Neural progenitor cell (in vitro differentiated cells): ENCODE measurements at regions not wholly inside any gene's neighbourhood (a gene's known extent, or its start where the extent isn't known, plus 50 kb on each side); places are given as distances from the start of the nearest gene placed in this dataset.
A peak's percentile ranks its signal among the peaks of the same experiment; 100 is the strongest.

Experiments
- DNase-seq: peaks from one replicate; pipeline ENCODE4 v3.0.0-alpha.2; 2016; ENCODE audit warnings: low spot score
- H2AFZ ChIP-seq: fragments of 200-600 bp; sonication (generic); replicated peaks from 2 replicates; pipeline ENCODE4 v1.6.1; 2016; ENCODE audit warnings: antibody characterized with exemption
- H3F3A ChIP-seq: fragments of 200-600 bp; sonication (generic); 2 replicates; pipeline ENCODE4 v1.6.1; 2016; ENCODE audit warnings: antibody characterized with exemption, low read depth
- H3K27ac ChIP-seq: fragments of 200-600 bp; sonication (generic); 2 replicates; pipeline ENCODE4 v1.5.1; 2016; ENCODE audit warnings: mild to moderate bottlenecking
- H3K27me3 ChIP-seq: fragments of 200-600 bp; sonication (generic); 2 replicates; pipeline ENCODE4 v1.6.1; 2016; ENCODE audit warnings: mild to moderate bottlenecking, moderate library complexity
- H3K36me3 ChIP-seq: fragments of 200-600 bp; sonication (generic); 2 replicates; pipeline ENCODE4 v1.5.1; 2016
- H3K4me1 ChIP-seq: fragments of 200-600 bp; sonication (generic); 2 replicates; pipeline ENCODE4 v1.6.1; 2016; ENCODE audit warnings: mixed run types
- H3K4me2 ChIP-seq: fragments of 200-600 bp; sonication (generic); 2 replicates; pipeline ENCODE4 v1.6.1; 2016
- H3K4me3 ChIP-seq: fragments of 200-600 bp; sonication (generic); 2 replicates; pipeline ENCODE4 v1.5.1; 2016
- H3K79me2 ChIP-seq: fragments of 200-600 bp; sonication (generic); 2 replicates; pipeline ENCODE4 v1.6.1; 2016; ENCODE audit warnings: low read depth
- H3K9ac ChIP-seq: fragments of 200-600 bp; sonication (generic); 2 replicates; pipeline ENCODE4 v1.6.1; 2016
- H3K9me3 ChIP-seq: fragments of 200-600 bp; sonication (generic); 2 replicates; pipeline ENCODE4 v1.5.1; 2016; ENCODE audit warnings: low read depth
- H4K20me1 ChIP-seq: fragments of 200-600 bp; sonication (generic); 2 replicates; pipeline ENCODE4 v1.6.1; 2016; ENCODE audit warnings: low read depth
- H3K27ac Mint-ChIP-seq: 3 replicates; pipeline ENCODE4 v1.8.0; 2021; ENCODE audit warnings: mixed read lengths
- H3K27me3 Mint-ChIP-seq: 2 replicates; pipeline ENCODE4 v1.8.0; 2022; ENCODE audit warnings: low read depth, mild to moderate bottlenecking, inconsistent platforms, moderate library complexity, mixed read lengths; ENCODE audit not compliant: insufficient read depth
- H3K36me3 Mint-ChIP-seq: 3 replicates; pipeline ENCODE4 v1.8.0; 2021; ENCODE audit warnings: mixed read lengths
- H3K4me1 Mint-ChIP-seq: 3 replicates; pipeline ENCODE4 v1.8.0; 2021; ENCODE audit warnings: mixed read lengths
- H3K4me3 Mint-ChIP-seq: 3 replicates; pipeline ENCODE4 v1.8.0; 2021; ENCODE audit warnings: mild to moderate bottlenecking, moderate library complexity, mixed read lengths
- H3K9me3 Mint-ChIP-seq: 3 replicates; pipeline ENCODE4 v1.8.0; 2020; ENCODE audit warnings: mixed read lengths
- EZH2 ChIP-seq: fragments of 200-600 bp; sonication (generic); IDR thresholded peaks from 2 replicates; pipeline ENCODE4 v1.6.1; 2017; ENCODE audit warnings: antibody characterized with exemption, mild to moderate bottlenecking, moderate library complexity
- EZH2phosphoT487 ChIP-seq: fragments of 200-600 bp; sonication (generic); IDR thresholded peaks from 2 replicates; pipeline ENCODE4 v1.6.1; 2017; ENCODE audit warnings: antibody characterized with exemption
- TF ChIP-seq, protein P1 (sequence below): fragments of 200-600 bp; sonication (generic); IDR thresholded peaks from 2 replicates; pipeline ENCODE4 v1.5.1; 2017; ENCODE audit warnings: antibody characterized with exemption, mild to moderate bottlenecking

DNA sequence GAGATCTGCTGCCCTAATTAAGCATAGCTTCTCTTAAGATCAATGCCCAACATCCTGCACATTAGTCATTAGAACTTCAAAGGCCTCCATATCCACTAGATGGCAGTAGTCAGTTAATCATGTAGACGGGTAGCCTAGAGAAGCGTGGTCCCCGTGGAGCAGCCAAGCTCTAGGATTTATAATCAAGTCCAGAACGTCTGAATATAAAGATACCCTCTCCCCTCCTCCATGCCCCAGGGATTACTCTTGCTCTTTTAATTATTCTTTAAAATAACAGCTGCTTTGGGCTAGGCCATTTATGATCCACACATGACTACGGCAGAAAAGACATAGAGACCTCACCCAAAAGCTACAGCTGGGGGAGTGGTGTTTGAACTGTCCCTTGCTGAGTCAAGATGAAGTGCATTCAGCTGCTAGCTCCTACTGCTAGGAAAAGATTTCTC lies 327.6 kb upstream of the PLET1 start:
- Histone ChIP-seq H4K20me1 (no peaks in the 10 kb centered on the region), H3K79me2 (no peaks in the 10 kb centered on the region), H3K4me1 (peaks cover 7% of the 10 kb centered on the region), H3K27me3 (no peaks in the 10 kb centered on the region), H2AFZ (no peak overlapping the region), H3K9ac (no peak overlapping the region), H3K4me3 (no peak overlapping the region), H3K36me3 (no peaks in the 10 kb centered on the region), H3K27ac (no peak overlapping the region), H3K4me2 (no peak overlapping the region), H3F3A (no peaks in the 10 kb centered on the region), H3K9me3 (no peaks in the 10 kb centered on the region)
- H3K4me1 Mint-ChIP-seq, result peaks cover 24% of the 10 kb centered on the region
- no peaks in the 10 kb centered on the region for H3K36me3 Mint-ChIP-seq
- DNase-seq, result peak; percentile 92
- no peaks in the 10 kb centered on the region for H3K9me3 Mint-ChIP-seq
- H3K27me3 Mint-ChIP-seq, result peaks cover 2% of the 10 kb centered on the region
- peak overlapping the region; percentile 40 for H3K27ac Mint-ChIP-seq
- TF ChIP-seq, protein P1, sequence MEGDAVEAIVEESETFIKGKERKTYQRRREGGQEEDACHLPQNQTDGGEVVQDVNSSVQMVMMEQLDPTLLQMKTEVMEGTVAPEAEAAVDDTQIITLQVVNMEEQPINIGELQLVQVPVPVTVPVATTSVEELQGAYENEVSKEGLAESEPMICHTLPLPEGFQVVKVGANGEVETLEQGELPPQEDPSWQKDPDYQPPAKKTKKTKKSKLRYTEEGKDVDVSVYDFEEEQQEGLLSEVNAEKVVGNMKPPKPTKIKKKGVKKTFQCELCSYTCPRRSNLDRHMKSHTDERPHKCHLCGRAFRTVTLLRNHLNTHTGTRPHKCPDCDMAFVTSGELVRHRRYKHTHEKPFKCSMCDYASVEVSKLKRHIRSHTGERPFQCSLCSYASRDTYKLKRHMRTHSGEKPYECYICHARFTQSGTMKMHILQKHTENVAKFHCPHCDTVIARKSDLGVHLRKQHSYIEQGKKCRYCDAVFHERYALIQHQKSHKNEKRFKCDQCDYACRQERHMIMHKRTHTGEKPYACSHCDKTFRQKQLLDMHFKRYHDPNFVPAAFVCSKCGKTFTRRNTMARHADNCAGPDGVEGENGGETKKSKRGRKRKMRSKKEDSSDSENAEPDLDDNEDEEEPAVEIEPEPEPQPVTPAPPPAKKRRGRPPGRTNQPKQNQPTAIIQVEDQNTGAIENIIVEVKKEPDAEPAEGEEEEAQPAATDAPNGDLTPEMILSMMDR, result peak; percentile 86
- TF ChIP-seq EZH2phosphoT487, result no peak
- no peak for TF ChIP-seq EZH2
- no peak overlapping the region for H3K4me3 Mint-ChIP-seq

DNA sequence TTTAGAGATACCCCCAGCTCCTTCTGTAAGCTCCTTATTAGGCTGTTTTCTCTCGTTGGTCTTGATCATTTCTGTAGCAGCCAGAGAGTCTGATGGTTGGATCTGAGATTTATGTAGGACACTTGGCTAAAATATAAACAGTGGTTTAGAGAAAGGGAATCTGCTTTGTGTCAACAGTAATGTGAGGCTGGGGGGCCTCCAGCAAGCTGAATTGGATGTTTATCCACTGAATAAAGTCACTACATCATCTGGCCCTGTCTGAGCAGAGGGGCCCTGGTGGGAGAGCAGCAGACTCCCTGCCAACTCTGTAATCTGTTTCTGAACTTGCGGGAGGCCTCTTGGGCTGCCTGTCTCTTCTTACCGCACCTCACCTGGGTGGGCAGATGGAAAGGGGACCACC lies 328.5 kb upstream of the PLET1 start:
- Mint-ChIP-seq H3K36me3 (no peaks in the 10 kb centered on the region), H3K4me1 (peaks cover 24% of the 10 kb centered on the region), H3K27me3 (peaks cover 2% of the 10 kb centered on the region), H3K4me3 (no peak overlapping the region), H3K9me3 (no peaks in the 10 kb centered on the region), H3K27ac (no peak overlapping the region)
- H2AFZ ChIP-seq, result no peak overlapping the region
- no peak overlapping the region for H3K4me3 ChIP-seq
- no peaks in the 10 kb centered on the region for H3K36me3 ChIP-seq
- no peaks in the 10 kb centered on the region for H4K20me1 ChIP-seq
- H3F3A ChIP-seq, result no peaks in the 10 kb centered on the region
- peaks cover 7% of the 10 kb centered on the region for H3K4me1 ChIP-seq
- no peak overlapping the region for H3K4me2 ChIP-seq
- H3K27me3 ChIP-seq, result no peaks in the 10 kb centered on the region
- TF ChIP-seq, protein P1, result no peak
- TF ChIP-seq EZH2phosphoT487 (no peak), EZH2 (no peak)
- no peaks in the 10 kb centered on the region for H3K9me3 ChIP-seq
- H3K79me2 ChIP-seq, result no peaks in the 10 kb centered on the region
- H3K27ac ChIP-seq, result no peak overlapping the region
- H3K9ac ChIP-seq, result no peak overlapping the region
- DNase-seq, result no peak

DNA sequence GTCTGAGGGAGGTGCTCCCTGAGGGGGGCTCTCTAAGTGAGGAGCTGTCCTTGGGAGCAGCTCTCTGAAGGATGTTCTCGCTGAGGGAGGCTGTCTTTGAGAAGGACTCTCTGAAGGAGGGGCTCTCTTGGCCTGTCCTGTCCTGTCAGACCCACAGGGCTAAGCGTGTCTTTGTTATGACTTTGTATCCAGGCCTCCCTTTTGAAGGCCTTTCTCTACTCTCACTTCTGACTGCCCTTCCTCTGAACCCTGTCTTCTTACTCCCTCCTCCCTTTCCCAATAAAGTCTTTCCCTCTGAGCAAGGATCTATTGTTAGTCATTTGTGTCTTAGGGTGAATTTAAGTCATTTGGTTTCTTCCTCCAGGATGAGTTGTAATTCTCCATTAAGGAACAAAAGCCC lies 330.1 kb upstream of the PLET1 start:
- peaks cover 24% of the 10 kb centered on the region for H3K4me1 Mint-ChIP-seq
- H3K36me3 Mint-ChIP-seq, result no peaks in the 10 kb centered on the region
- no peak overlapping the region for H2AFZ ChIP-seq
- no peak for DNase-seq
- no peak for TF ChIP-seq EZH2phosphoT487
- TF ChIP-seq EZH2, result no peak
- TF ChIP-seq, protein P1, result no peak
- H3K36me3 ChIP-seq, result no peaks in the 10 kb centered on the region
- H3K4me3 ChIP-seq, result no peak overlapping the region
- peaks cover 2% of the 10 kb centered on the region for H3K27me3 Mint-ChIP-seq
- no peaks in the 10 kb centered on the region for H3K9me3 ChIP-seq
- no peak overlapping the region for H3K4me2 ChIP-seq
- no peaks in the 10 kb centered on the region for H4K20me1 ChIP-seq
- no peak overlapping the region for H3K9ac ChIP-seq
- no peaks in the 10 kb centered on the region for H3K9me3 Mint-ChIP-seq
- peaks cover 7% of the 10 kb centered on the region for H3K4me1 ChIP-seq
- H3K79me2 ChIP-seq, result no peaks in the 10 kb centered on the region
- H3K27ac Mint-ChIP-seq, result no peak overlapping the region
- H3K4me3 Mint-ChIP-seq, result no peak overlapping the region
- H3F3A ChIP-seq, result no peaks in the 10 kb centered on the region
- H3K27ac ChIP-seq, result no peak overlapping the region
- H3K27me3 ChIP-seq, result no peaks in the 10 kb centered on the region
